KBM-7 (cell line): ENCODE measurements at regions not wholly inside any gene's neighbourhood (a gene's known extent, or its start where the extent isn't known, plus 50 kb on each side); places are given as distances from the start of the nearest gene placed in this dataset.
"Not testable (repeated sequence)": the region's sequence is repeated elsewhere in the genome, so short reads cannot be mapped to it uniquely, and the experiment has no call there.

ENCODE experiments used
- DNase-seq: peaks from one replicate; pipeline ENCODE4 v3.0.0-alpha.2; 2015
- in situ Hi-C: fragments of 300-500 bp; cut with MboI; formaldehyde crosslinking; loops from 2 replicates; pipeline ENCODE4 v1.14.3; 2020; ENCODE audit warnings: low sequenced_read_pairs, low pct_unique_long_range_greater_than_20kb, mixed read lengths

DNA sequence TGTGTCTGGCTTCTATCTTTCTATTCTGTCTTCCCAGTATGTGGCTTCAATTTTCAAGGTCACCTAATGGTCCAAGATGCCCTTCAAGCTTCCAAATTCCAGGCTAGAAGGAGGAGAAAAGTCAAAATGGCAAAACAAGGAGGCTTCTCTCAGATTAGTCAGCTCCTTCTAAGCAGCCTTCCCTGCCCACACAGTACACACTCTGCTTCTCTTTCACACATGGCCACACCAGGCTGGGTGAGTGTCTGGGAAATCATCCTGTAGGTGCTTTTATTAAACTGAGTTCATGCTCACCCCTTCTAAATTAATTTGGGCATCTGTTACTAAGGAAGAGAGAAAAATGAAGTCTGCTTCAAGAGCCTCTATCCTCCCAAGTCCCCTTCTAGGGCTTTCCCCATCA is 277.2 kb upstream of the MGAT5 start:
- no peak for DNase-seq
- in situ Hi-C loops, result loop anchor here (25.0 kb wide), 1 partner anchor 111 kb away; no protein-coding TSS in a partner anchor

DNA sequence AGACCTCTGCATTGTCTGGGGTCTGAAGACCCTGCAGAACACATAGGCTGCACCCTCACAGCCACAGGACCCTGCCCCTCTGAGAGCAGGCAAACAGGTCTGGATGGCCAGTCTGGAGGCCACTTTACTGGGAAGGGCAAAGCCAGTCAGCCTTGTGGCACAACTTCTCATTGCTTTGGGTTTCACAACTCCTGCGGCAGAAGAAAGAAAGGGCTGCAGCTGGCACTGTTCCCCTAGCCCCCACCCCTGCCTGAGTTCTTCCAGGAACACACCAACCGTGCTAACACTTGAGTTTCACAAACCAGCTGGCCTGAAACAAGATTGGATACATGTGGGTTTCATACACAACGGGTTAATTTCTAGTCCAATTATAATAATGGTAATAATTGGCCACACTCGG is 276.5 kb upstream of the MGAT5 start:
- no peak for DNase-seq

GRCh38 chr2:133982256-133982655 is 271.6 kb upstream of the MGAT5 start:
- in situ Hi-C loops, result loop anchor here (25.0 kb wide), 1 partner anchor 105 kb away; no protein-coding TSS in a partner anchor
- DNase-seq, result no peak

More for the DNA sequence above, 276.5 kb upstream of the MGAT5 start:
- in situ Hi-C loops, result loop anchor here (25.0 kb wide), 1 partner anchor 110 kb away; no protein-coding TSS in a partner anchor

DNA sequence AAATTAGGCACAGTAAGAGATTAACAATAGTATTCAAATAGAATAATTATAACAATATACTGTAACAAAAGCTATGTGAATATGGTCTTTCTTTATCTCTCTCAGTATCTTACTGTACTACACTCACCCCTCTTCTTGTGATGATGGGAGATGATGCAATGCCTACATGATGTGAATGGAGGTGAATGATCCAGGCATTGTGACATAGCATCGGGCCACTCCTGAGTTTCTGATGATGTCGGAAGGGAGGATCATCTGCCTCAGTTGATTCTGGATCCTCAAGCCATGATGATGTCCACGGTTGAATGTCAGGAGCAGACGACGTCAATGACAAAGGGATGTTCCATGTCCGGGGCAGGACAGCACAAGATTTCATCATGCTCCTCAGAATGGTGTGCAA is 268.3 kb upstream of the MGAT5 start:
- in situ Hi-C loops, result loop anchor here (25.0 kb wide), 1 partner anchor 102 kb away; no protein-coding TSS in a partner anchor
- no peak for DNase-seq

DNA sequence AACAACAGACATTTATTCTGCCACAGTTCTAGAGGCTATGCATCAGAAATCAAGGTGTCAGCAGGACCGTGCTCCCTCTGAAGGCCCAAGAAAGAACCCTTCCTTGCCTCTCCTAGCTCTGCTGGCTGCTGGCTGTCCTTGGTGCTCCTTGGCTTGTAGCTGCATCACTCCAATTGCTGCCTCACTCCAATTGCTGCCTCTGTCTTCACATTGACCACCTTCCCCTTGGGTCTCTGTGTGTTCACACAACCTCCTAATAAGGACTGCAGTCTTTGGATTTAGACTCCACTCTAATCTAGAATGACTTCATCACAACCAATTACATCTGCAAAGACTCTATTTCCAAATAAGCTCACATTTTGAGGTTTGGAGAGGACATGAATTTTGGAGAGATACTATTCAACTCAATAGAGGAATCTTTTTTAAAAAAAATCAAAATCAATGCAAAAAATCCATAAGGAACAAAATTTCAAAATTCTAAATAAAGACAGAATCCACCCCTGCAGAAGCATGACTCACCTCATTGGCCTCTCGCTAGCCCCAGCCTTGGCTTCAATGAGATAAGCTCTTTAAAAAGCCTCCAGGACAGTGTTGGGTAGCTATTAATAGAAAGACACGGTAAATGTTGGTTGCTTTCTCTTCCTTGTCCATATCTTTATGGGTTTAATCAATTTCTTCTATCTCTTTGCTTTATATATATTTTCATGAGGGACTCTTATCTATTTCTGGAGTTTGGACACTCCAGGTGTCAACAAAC is 267.6 kb upstream of the MGAT5 start:
- DNase-seq, result no peak
- in situ Hi-C loops, result loop anchor here (25.0 kb wide), 1 partner anchor 101 kb away; no protein-coding TSS in a partner anchor

GRCh38 chr2:133986881-133987795 is 266.7 kb upstream of the MGAT5 start:
- no peak for DNase-seq
- in situ Hi-C loops, result loop anchor here (25.0 kb wide), 1 partner anchor 100 kb away; no protein-coding TSS in a partner anchor

- in situ Hi-C loops, result loop anchor here (25.0 kb wide), 1 partner anchor 99 kb away; no protein-coding TSS in a partner anchor
- no peak for DNase-seq
Observed at GRCh38 chr2:133988316-133988891, 265.5 kb upstream of the MGAT5 start.

GRCh38 chr2:133991606-133992168 is 262.2 kb upstream of the MGAT5 start:
- DNase-seq, result no peak
- in situ Hi-C loops, result loop anchor here (25.0 kb wide), 1 partner anchor 96 kb away; no protein-coding TSS in a partner anchor

DNA sequence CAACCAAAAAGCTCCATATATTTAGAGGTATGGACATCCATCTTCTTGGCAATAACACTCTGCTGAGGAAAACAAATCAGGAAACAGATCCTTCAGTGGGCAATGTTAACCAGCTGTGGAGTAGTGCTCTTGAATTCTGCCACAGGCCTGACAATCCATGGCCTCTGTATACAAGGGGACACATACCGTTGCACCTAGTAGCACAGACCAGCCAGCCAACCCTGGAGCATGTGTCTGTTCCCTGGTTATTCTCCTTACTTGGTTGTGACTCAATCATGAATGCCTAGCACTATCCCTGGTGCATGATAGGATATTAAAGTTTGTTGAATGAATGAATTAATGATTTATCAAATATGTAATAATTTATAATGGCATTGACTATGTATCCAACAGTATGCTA is 261.4 kb upstream of the MGAT5 start:
- no peak for DNase-seq
- in situ Hi-C loops, result loop anchor here (25.0 kb wide), 1 partner anchor 95 kb away; no protein-coding TSS in a partner anchor

GRCh38 chr2:133993160-133993559 is 260.7 kb upstream of the MGAT5 start:
- in situ Hi-C loops, result loop anchor here (25.0 kb wide), 1 partner anchor 94 kb away; no protein-coding TSS in a partner anchor
- no peak for DNase-seq

- not testable (repeated sequence) for DNase-seq
- in situ Hi-C loops, result loop anchor here (25.0 kb wide), 1 partner anchor 89 kb away; no protein-coding TSS in a partner anchor
Observed at GRCh38 chr2:133998726-133999125, 255.1 kb upstream of the MGAT5 start.

GRCh38 chr2:134002391-134002790 is 251.5 kb upstream of the MGAT5 start:
- in situ Hi-C loops, result no loop called here

GRCh38 chr2:134002921-134003320 is 251.0 kb upstream of the MGAT5 start:
- DNase-seq, result no peak
- in situ Hi-C loops, result no loop called here

More at GRCh38 chr2:134002391-134002790, 251.5 kb upstream of the MGAT5 start:
- no peak for DNase-seq

DNA sequence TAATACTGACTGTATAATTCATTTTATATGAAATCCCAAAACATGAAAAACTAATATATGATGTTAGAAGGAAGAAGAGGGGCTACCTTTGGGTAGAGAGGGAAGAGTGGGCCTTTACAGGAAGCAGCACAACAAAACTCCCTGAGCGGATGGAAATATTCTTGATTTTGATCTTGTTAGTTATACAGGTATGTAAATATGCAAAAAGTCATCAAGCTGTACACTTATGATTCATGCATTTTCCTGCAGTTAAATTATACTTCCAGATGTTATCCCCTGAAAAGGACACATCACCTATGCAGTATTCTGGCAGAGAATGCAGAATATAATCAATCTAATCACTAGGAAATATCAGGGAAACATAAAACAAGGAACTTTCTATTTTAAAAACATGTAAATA is 249.4 kb upstream of the MGAT5 start:
- in situ Hi-C loops, result no loop called here
- no peak for DNase-seq

DNA sequence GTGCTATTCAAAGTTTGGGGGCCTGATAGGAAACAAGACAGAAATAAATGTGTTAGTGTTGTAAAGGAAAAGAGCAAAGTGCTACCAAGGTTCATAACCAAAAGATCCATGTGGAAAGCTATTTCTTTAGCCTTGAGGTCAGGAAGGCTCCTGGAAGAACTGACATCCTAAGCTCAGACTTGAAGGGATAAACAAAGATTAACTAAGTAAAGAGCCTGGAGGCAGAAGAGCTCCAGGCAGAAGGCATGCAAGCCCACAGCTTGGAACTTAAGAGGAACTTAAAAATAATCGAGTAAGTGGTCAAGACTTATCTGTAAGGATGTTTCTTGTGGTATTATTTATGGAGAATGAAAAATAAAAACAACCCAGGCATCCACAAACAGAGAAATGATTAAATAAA is 245.0 kb upstream of the MGAT5 start:
- no peak for DNase-seq
- in situ Hi-C loops, result no loop called here

DNA sequence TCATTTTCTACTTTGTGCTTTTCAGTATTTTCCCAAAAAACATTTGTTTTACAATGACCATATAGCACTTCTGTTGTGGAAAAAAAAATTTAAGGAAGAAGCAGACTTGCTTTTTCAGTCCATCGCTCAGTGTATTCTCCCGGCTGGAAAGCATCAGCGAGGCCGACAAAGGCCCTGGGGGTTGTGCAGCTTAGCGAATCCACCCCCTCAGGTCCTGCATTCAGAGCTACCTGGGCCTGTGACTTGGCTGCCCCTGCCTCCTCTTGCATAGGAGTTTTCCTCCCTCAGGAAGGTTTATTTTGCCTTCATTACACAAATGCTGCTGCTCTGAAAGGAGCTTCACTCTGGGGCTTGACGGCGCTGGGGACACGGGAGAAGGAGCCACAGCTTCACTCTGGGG is 244.4 kb upstream of the MGAT5 start:
- in situ Hi-C loops, result no loop called here
- no peak for DNase-seq

DNA sequence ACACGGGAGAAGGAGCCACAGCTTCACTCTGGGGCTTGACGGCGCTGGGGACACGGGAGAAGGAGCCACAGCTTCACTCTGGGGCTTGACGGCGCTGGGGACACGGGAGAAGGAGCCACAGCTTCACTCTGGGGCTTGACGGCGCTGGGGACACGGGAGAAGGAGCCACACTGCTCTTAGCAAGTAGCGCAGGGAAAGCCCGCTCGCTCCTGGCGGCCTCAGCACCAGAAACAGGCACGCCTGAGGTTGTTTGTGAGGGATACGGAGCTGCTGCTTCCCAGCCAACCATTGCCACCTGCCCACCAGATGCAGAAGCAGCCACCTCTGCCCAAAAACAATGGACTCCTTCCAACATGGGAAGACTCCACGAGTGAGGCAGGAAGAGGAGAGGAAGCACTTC is 244.0 kb upstream of the MGAT5 start:
- in situ Hi-C loops, DNase-seq: not testable (repeated sequence)

DNA sequence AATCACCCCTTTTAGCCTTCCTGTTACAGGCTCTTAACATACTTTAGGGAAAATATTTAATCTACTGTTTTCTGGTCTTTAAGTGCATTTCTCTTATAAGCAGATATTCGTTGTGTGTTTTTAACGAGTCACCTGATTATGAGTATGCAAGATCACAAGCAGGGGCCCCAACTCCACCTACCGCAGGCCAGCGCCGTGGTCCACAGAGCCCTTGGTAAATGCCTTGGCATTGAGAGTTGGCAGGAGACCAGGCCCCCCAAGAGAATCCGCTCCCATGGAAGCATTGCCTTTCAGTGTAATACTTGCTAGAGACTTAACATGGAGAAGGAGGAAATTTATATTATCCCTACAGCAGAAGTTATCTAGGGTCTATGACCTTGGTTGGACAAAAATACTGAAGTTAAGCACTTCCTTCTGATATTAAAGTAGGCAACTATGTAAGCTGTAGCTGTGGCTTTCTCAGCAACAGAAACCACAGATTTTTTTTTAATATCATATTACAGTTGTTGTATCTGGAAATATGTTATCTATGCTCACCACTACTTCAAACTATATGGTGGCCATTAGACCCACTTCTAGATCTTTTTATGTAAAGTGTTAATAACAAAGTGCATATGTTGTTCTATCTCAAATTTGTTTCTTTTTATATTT is 241.8 kb upstream of the MGAT5 start:
- in situ Hi-C loops, result no loop called here
- no peak for DNase-seq
